ENCODE measurements at regions not wholly inside any gene's neighbourhood (a gene's known extent, or its start where the extent isn't known, plus 50 kb on each side); places are given as distances from the start of the nearest gene placed in this dataset.

DNA sequence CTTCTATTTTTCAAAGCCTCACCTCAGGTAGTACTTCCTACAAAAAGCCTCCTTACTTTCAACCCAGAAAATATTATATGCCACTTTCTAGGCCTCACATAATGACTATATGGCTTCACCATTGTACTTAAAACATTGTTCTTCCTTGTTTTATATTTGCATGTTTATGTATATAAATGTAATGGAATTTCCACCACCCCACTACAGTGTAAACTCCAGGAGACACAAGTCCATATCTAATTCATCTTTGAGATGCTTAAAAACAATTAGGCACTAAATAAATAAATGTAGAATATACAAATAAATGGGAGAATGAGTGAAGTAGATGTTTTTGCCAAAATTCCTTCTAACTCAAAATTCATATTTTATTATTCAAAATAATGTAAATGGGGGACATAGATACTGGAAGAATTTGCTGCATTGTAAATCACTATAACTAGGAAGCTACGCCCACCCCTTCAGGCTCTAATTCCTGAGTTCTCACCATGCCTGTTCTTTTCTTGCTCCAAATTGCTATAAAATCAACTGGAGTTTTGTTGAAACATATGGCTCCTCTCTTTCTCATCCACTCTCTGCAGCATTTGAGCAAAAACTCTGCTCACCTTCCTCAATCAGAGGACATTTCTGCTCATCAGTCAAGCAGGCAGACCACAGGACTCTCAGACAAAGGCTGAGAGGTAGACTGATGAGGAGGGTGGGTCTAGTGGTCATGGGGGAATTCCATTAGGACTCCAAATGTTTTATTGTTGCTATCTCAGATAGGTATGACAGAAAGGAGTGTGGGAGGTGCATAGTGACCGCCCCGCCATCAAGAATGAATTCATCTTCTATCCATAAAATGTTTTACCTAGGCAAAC, 243.0 kb downstream of the HNMT start:
- TF ChIP-seq POLR2AphosphoS5 (IDR thresholded peaks at IDR 0.05; ENCODE audit: borderline replicate concordance, low read depth, low read length) (no peak), EZH2 (IDR thresholded peaks at IDR 0.05) (no peak)

Data from SK-N-MC (cell line).